HG03139 (cell line): ENCODE measurements at regions not wholly inside any gene's neighbourhood (a gene's known extent, or its start where the extent isn't known, plus 50 kb on each side); places are given as distances from the start of the nearest gene placed in this dataset.
"Not testable (repeated sequence)": the region's sequence is repeated elsewhere in the genome, so short reads cannot be mapped to it uniquely, and the experiment has no call there.

Experiments used
- ATAC-seq: cut with Tn5 transposase; IDR thresholded peaks from one replicate; pipeline ENCODE4 v1.9.1; 2021; ENCODE audit not compliant: unreplicated experiment

DNA sequence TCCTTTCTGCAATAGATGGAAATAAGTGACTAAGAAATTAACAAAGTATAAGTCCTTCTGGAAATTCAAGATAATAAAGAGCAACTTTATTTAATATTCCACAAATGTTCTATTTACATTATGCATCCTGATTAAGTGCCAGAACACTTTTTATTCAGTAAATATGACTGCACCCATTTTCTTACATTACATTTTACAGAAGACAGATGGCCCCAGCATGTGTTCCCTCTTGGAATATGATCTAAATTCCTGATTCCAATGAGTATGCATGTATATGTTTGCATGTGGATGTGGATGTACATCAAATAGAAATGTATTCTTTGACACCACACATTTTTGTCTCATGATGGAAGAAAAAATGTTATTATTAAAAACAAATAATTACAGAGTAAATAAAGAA is 628.7 kb upstream of the SEMA3D start:
- no peak for ATAC-seq

DNA sequence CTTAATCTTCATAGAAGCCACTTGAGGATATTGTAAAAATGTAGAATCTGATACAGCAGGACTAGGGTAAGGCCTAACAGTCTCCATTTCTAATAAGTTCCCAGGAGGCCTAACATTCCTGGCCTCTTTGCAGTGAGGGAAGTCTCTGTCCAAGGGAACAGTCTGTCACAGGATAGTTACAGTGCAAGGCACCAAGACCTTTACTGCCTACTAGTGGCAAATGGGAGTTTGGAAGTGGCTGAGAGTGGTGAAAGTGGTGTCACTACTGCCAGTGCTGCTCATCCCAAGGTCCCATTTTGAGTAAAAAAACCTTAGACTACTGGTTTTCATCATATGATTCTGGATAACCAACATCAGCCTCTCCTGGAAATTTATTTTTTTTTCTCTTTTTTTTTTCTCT is 619.5 kb upstream of the SEMA3D start:
- ATAC-seq: no peak

- ATAC-seq: no peak
Measured at GRCh38 chr7:85805656-85806055, 618.8 kb upstream of the SEMA3D start.

DNA sequence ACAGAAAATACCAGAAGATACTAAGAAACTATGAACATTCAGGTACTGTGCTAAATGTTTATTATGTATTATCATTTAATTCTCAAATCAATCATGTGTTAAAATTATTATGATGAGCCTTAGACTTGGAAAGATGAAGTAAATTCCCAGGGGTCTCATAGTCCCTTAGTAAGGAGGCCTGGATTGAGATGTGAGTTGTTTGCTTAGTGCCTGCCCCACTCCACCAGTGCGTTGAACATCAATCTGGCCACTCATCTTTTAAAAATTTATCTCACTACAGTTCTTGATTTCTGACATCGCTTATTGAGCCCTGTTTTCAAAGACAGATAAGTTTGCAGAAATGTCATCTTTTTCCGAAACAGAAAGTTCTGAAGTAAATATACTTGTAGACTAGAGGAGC is 618.4 kb upstream of the SEMA3D start:
- no peak for ATAC-seq

GRCh38 chr7:85802211-85802610 is 615.4 kb upstream of the SEMA3D start:
- ATAC-seq: no peak

DNA sequence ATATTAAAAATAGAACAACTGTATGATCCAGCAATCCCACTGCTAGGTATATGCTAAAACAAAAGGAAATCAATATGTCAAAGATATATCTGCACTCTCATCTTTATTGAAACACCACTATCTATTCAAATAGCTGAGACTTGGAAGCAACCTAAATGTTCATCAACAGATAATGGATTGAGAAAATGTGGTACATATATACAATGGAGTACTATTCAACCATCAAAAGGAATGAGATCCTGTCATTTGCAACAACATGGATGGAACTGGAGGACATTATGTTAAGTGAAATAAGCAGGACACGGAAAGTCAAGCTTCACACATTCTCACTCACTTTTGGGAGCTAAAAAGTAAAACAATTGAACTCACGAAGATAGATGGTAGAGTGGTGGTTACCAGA is 610.1 kb upstream of the SEMA3D start:
- no peak for ATAC-seq

- not testable (repeated sequence) for ATAC-seq
Measured at GRCh38 chr7:85791098-85791497, 604.2 kb upstream of the SEMA3D start.

GRCh38 chr7:85781606-85782005 is 594.8 kb upstream of the SEMA3D start:
- ATAC-seq: no peak

DNA sequence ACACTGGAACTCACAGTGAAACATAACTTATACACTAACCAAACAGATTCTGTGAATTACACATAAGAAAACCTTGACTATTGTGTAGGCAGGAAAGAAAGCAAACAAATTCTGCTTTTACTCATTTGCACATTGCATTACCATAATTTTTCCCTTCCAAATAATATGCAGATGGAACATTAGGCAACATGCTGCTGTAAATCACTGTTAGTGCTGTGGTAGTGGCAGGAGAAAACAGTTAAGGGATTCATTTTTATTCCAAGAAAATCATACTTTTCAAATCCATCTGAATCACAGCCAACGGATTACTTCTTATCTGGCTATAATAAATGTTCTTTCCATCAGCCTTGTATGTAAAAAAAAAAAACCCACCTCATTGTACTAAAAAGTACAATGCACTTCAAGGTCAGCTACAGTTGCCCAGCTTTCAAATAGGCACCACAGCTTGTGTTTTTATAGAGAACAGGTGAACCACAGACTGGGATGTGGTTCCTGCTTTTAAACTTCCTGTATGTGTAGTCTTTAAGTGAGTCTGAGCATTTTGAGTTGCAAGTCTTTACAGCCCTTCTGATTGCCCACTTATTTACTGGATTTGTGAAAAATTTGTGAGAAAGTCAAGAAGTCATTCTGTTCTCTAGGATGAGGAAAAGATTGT is 590.0 kb upstream of the SEMA3D start:
- ATAC-seq: no peak

GRCh38 chr7:85775431-85775830 is 588.6 kb upstream of the SEMA3D start:
- no peak for ATAC-seq

- no peak for ATAC-seq
Measured at GRCh38 chr7:85774986-85775385, 588.1 kb upstream of the SEMA3D start.

- ATAC-seq: no peak
Measured at GRCh38 chr7:85773116-85773728, 586.4 kb upstream of the SEMA3D start.

DNA sequence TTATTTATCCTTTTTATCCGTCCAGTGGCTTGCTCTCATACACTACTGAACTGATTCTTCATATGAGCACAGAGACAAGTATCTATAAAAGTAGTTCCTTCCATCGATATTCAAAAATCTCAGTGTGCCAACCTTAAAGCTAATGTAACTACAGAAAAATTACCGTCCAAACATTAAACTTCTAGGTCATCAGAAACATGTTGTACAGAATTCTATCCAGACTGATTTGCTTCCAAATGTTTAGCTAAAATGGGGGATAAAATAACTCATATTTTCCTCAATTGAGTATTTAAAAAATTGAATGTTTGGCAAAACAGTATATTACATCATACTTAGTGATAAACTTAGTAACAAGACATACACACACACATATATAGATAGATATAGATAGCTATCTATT is 584.7 kb upstream of the SEMA3D start:
- no peak for ATAC-seq

- no peak for ATAC-seq
Measured at GRCh38 chr7:85770332-85770731, 583.5 kb upstream of the SEMA3D start.

DNA sequence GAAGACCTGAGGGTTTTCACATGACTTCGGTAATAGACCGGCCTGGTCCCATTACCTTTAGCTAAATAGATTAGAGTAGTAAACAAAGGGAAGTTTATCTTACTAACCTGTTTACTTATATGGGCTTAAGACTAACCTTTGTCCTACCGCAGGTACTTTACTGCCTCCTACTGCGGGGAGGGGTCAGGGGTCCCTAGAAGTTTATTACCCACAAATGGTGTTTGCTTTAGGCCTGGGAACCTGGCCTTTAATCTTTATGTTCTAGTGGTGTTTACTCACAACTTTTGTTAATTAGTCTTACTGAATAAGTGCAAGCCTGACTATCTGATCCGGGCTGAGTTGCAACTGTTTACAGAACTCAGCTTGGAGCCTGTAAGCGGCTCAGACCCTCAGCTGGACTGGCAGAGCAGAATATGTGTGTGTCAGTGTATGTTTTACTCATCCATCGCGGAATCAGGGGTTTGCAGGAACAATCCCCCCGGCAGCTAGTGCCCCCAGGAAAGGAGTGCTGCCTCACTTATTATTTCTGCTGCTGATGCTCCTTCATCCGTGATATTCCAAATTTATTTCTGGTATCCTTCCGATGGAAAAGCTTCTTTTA is 578.9 kb upstream of the SEMA3D start:
- no peak for ATAC-seq

DNA sequence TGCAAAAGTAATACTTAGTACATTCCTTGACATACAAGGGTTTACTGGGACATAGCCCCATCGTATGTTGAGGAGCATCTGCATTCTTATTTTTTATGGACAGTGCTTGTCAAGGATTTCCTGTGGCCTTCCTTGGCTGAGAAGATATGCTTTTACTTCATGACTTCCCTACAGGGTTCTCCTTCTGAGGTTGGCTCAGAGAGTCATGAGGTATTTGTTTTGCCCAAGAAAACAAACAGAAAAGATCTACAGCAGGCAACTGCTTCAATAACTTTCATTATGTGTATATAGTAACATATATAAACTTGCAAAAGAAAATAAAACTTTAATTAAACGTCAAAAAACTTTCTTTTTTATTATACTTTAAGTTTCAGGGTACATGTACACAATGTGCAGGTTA is 577.2 kb upstream of the SEMA3D start:
- ATAC-seq: no peak

- no peak for ATAC-seq
Measured at GRCh38 chr7:85757348-85757747, 570.5 kb upstream of the SEMA3D start.

GRCh38 chr7:85750454-85750949 is 563.6 kb upstream of the SEMA3D start:
- peak; percentile 91 for ATAC-seq

GRCh38 chr7:85749696-85750453 is 563.0 kb upstream of the SEMA3D start:
- ATAC-seq: no peak

- ATAC-seq: no peak
Measured at GRCh38 chr7:85748861-85749260, 562.0 kb upstream of the SEMA3D start.

- no peak for ATAC-seq
Measured at GRCh38 chr7:85737426-85737825, 550.6 kb upstream of the SEMA3D start.

- ATAC-seq: no peak
Measured at GRCh38 chr7:85736085-85736484, 549.2 kb upstream of the SEMA3D start.
